K562 (cell line): ENCODE measurements at regions not wholly inside any gene's neighbourhood (a gene's known extent, or its start where the extent isn't known, plus 50 kb on each side); places are given as distances from the start of the nearest gene placed in this dataset.

ENCODE experiments used
- AFF1 ChIP-seq, 2 experiments: fragments of 450-650 bp; IDR thresholded peaks; 2 replicates each; pipeline ENCODE4 v1.6.1; 2018; ENCODE audit warnings: mild to moderate bottlenecking in 2 of 2, low read depth in 1 of 2; ENCODE audit not compliant: partially characterized antibody in 2 of 2
- DACH1 ChIP-seq: fragments of 450-650 bp; IDR thresholded peaks from 2 replicates; pipeline ENCODE4 v1.6.1; 2018; ENCODE audit not compliant: partially characterized antibody
- DPF2 ChIP-seq: fragments of 450-650 bp; IDR thresholded peaks from 2 replicates; pipeline ENCODE4 v1.6.1; 2016
- HMGN3 ChIP-seq: IDR thresholded peaks from 2 replicates; pipeline ENCODE4 v1.6.1; 2011; ENCODE audit warnings: borderline replicate concordance, low read depth, mild to moderate bottlenecking, mixed read lengths, low read length; ENCODE audit not compliant: insufficient read length; ENCODE audit errors: extremely low read depth
- JUN ChIP-seq, 2 experiments: sonication (generic) in 1 of 2; formaldehyde crosslinking in 1 of 2; IDR thresholded peaks; 2 replicates each; pipeline versions ENCODE4 v1.6.1 to v1.8.0; 2012 to 2022; ENCODE audit warnings: borderline replicate concordance in 2 of 2, mild to moderate bottlenecking in 2 of 2, improper control_type of control experiment in 1 of 2, low read depth in 1 of 2, low read length in 1 of 2, missing genetic modification reagents in 1 of 2
- KDM2B ChIP-seq: fragments of 250-450 bp; sonication (Bioruptor Pico); IDR thresholded peaks from 2 replicates; pipeline ENCODE4 v1.8.0; 2021; ENCODE audit warnings: mild to moderate bottlenecking, moderate library complexity
- MBD2 ChIP-seq: sonication (generic); IDR thresholded peaks from 2 replicates; pipeline ENCODE4 v1.6.1; 2016; ENCODE audit warnings: low read depth, borderline replicate concordance
- MTA1 ChIP-seq: fragments of 450-650 bp; IDR thresholded peaks from 2 replicates; pipeline ENCODE4 v1.6.1; 2017; ENCODE audit warnings: borderline replicate concordance
- MXI1 ChIP-seq: IDR thresholded peaks from 2 replicates; pipeline ENCODE4 v1.6.1; 2011; ENCODE audit warnings: low read depth, mild to moderate bottlenecking, improper control_type of control experiment, low read length
- POLR3G ChIP-seq: IDR thresholded peaks from 2 replicates; pipeline ENCODE4 v1.6.1; 2011; ENCODE audit not compliant: insufficient read length, insufficient replicate concordance; ENCODE audit errors: extremely low read depth
- RBBP5 ChIP-seq: fragments of 200-600 bp; sonication (generic); IDR thresholded peaks from 2 replicates; pipeline ENCODE4 v1.6.1; 2012; ENCODE audit warnings: borderline replicate concordance, mild to moderate bottlenecking, low read length, control low read depth, inconsistent platforms; ENCODE audit not compliant: insufficient read depth, poor library complexity, severe bottlenecking
- XRCC5 ChIP-seq: fragments of 200-400 bp; formaldehyde crosslinking; IDR thresholded peaks from 2 replicates; pipeline ENCODE4 v1.6.1; 2017; ENCODE audit warnings: low read depth, mild to moderate bottlenecking, low read length
- ZBTB12 ChIP-seq: fragments of 250-450 bp; sonication (Bioruptor Pico); IDR thresholded peaks from 2 replicates; pipeline ENCODE4 v1.4.0; 2020
- ZBTB8A ChIP-seq: fragments of 450-650 bp; IDR thresholded peaks from 2 replicates; pipeline ENCODE4 v1.6.1; 2018; ENCODE audit warnings: mild to moderate bottlenecking, moderate library complexity; ENCODE audit not compliant: partially characterized antibody
- ZNF589 ChIP-seq: fragments of 200-800 bp; sonication (Bioruptor generic); IDR thresholded peaks from 2 replicates; pipeline ENCODE4 v1.6.1; 2016; ENCODE audit warnings: low read depth, missing genetic modification characterization, missing compliant biosample characterization
- TF ChIP-seq, protein P1 (sequence below): fragments of 450-650 bp; IDR thresholded peaks from 2 replicates; pipeline ENCODE4 v1.6.1; 2016; ENCODE audit warnings: antibody characterized with exemption
- TF ChIP-seq, protein P2 (sequence below): sonication (generic); formaldehyde crosslinking; IDR thresholded peaks from 2 replicates; pipeline ENCODE4 v1.5.0; 2020; ENCODE audit warnings: missing genetic modification reagents
- TF ChIP-seq, protein P3 (sequence below): fragments of 250-450 bp; sonication (Bioruptor Pico); IDR thresholded peaks from 2 replicates; pipeline ENCODE4 v1.6.1; 2021; ENCODE audit warnings: mild to moderate bottlenecking
- TF ChIP-seq, protein P4 (sequence below): sonication (generic); formaldehyde crosslinking; IDR thresholded peaks from 2 replicates; pipeline ENCODE4 v1.8.0; 2022; ENCODE audit warnings: missing genetic modification reagents, mild to moderate bottlenecking, borderline replicate concordance

GRCh38 chr12:93115198-93115601, 186.1 kb upstream of the EEA1 start (continued):
- TF ChIP-seq AFF1 (IDR thresholded peaks at IDR 0.05; ENCODE audit: low read depth in 1 of 2, partially characterized antibody in 2 of 2): peak in 1 of 2 experiments; percentile 58
- no peak for TF ChIP-seq DACH1
- 0 out of 2 replicates have a peak, but pooled peaks have one; percentile 57 for TF ChIP-seq MBD2
- TF ChIP-seq RBBP5: no peak
- TF ChIP-seq KDM2B (CRISPR knock-in tag): no peak
- TF ChIP-seq XRCC5: no peak
- TF ChIP-seq DPF2: peak; percentile 90
- TF ChIP-seq POLR3G: no peak
- no peak for TF ChIP-seq ZBTB12 (CRISPR knock-in tag)
- peak; percentile 20; the same call in 1 of the 2 replicates for TF ChIP-seq MTA1
- no peak for TF ChIP-seq JUN (IDR thresholded peaks at IDR 0.05; ENCODE audit: borderline replicate concordance, low read depth, low read length)
- no peak for TF ChIP-seq JUN (CRISPR knock-in tag; IDR thresholded peaks at IDR 0.05; ENCODE audit: borderline replicate concordance)
- TF ChIP-seq, protein P1, sequence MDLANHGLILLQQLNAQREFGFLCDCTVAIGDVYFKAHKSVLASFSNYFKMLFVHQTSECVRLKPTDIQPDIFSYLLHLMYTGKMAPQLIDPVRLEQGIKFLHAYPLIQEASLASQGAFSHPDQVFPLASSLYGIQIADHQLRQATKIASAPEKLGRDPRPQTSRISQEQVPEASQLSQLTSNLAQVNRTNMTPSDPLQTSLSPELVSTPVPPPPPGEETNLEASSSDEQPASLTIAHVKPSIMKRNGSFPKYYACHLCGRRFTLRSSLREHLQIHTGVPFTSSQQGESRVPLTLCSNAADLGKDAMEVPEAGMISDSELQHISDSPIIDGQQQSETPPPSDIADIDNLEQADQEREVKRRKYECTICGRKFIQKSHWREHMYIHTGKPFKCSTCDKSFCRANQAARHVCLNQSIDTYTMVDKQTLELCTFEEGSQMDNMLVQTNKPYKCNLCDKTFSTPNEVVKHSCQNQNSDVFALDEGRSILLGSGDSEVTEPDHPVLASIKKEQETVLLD: no peak
- TF ChIP-seq, protein P2, sequence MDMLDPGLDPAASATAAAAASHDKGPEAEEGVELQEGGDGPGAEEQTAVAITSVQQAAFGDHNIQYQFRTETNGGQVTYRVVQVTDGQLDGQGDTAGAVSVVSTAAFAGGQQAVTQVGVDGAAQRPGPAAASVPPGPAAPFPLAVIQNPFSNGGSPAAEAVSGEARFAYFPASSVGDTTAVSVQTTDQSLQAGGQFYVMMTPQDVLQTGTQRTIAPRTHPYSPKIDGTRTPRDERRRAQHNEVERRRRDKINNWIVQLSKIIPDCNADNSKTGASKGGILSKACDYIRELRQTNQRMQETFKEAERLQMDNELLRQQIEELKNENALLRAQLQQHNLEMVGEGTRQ (CRISPR knock-in tag): no peak
- TF ChIP-seq, protein P3, sequence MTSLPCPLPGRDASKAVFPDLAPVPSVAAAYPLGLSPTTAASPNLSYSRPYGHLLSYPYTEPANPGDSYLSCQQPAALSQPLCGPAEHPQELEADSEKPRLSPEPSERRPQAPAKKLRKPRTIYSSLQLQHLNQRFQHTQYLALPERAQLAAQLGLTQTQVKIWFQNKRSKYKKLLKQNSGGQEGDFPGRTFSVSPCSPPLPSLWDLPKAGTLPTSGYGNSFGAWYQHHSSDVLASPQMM (CRISPR knock-in tag): no peak
- TF ChIP-seq, protein P4, sequence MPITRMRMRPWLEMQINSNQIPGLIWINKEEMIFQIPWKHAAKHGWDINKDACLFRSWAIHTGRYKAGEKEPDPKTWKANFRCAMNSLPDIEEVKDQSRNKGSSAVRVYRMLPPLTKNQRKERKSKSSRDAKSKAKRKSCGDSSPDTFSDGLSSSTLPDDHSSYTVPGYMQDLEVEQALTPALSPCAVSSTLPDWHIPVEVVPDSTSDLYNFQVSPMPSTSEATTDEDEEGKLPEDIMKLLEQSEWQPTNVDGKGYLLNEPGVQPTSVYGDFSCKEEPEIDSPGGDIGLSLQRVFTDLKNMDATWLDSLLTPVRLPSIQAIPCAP (CRISPR knock-in tag): no peak
- no peak for TF ChIP-seq ZNF589 (CRISPR knock-in tag)
- no peak; the same call in 1 of the 2 replicates for TF ChIP-seq MXI1
- no peak for TF ChIP-seq ZBTB8A
- TF ChIP-seq HMGN3: no peak
